ENCODE measurements at regions not wholly inside any gene's neighbourhood (a gene's known extent, or its start where the extent isn't known, plus 50 kb on each side); places are given as distances from the start of the nearest gene placed in this dataset.

DNA sequence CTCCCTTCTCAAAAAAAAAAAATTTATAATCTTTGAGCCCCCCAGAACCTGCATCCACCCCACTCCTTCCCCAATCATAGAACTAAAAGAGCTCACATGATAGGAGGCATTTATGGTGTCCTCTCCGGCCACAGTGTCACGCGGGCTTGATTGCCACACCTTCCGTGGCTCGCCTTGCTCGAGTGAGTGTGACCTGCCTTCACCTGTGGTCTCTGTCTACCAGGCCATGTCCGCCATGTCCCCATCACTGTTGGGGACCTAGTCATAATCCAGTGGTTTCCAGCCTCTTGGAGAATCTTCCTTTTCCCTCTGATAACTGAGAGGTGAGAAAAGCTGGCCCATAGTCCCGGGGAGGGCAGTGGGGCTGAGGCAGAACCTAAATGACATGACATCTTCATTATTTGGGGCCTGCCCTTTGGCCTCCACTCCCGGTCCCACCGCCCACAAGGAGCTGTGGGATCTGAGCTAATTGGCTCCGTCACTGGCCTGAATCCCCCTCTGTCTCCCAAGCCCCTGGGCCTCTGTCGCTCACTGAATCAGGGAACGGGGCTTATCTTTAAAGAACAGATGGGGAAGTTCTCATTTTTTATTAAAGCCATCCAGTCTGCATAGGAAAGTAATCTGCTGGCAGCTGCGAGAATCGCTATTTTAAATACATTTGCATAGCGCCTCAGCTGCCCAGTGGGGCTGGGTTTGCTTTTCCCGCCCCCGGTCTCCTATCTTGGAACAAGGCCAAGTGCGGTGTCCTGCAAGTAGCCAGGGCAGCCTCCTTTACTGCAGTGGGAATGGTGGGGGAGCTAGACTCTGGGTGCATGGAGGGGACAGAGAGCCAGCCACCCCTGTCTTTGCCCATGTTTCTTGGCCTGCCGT, 197.6 kb upstream of the PMEPA1 start:
- no peak for DNase-seq (ENCODE audit: extremely low read depth in 1 of 2, low read depth in 1 of 2)

DNA sequence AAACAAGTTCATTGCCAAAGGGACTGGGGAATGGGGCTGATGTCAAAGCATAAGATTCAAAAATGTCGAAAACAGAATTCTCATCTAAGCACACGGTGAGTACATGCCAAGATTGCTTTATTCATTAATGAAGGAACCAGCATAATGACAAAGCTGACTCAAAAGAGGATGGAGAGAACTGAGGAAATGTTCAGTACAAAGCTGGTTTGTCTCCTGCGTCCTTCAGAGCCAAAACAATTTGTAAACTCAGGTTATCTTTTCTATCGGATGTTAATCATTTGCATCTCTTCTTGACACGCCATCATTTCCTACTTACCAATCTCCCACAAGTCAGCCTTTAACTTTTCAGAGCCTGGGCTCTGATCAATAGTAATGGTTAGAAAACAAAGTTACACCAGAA, 195.6 kb upstream of the PMEPA1 start:
- no peak for DNase-seq (ENCODE audit: extremely low read depth in 1 of 2, low read depth in 1 of 2)

DNA sequence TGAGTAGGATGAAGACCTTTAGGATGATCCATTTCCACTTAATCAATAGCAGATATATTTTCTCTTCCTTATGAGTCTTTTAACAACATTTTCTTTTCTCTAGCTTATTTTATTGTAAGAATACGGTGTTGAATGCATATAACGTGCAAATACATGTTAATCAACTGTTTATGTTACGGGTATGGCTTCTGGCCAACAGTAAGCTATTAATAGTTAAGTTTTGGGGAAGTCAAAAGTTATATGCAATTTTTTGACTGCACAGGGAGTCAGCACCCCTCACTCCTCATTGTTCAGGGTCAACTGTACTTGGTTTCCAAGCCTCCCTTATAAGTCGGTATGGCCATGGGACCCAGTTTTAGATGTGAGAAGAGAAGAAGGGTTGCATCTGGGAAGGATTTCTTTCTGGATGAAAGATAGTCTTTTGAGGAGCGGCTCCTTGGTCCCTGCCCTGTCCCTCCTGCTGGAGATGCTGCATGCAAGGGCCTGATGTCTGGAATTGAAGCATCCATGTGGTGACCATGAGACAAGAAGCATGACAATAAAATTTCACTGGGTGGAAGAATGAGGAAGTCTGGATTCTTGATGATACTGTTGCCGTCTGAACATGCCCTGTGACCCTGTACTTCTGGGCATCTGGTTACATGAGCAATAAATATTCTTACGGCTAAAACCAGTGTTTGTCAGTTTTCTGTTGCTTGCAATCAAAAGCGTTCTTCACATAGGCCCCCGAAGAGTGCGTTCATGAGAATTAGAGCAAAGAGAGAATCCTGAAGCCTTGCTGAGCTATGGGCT, 194.7 kb upstream of the PMEPA1 start:
- DNase-seq (ENCODE audit: extremely low read depth in 1 of 2, low read depth in 1 of 2) = no peak

DNA sequence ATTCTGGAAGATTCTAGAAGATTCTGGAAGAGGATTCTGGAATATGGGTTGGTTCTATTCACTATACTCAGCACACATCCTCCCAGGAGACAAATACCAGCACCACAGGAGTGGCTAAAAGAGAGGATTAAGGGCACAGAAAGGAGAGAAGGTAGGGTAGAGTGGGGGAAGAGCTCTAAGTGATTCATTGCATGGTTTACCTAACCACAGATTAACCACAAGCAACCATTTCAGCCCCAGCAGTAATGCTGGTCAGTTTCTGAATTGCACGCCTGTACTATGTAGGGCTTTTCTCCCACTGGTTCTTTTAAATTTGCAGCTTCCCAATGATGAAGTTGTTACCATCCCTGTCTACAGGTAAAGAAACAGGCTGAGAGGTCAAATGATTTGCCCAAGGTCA, 192.7 kb upstream of the PMEPA1 start:
- DNase-seq (ENCODE audit: extremely low read depth in 1 of 2, low read depth in 1 of 2) = no peak

DNA sequence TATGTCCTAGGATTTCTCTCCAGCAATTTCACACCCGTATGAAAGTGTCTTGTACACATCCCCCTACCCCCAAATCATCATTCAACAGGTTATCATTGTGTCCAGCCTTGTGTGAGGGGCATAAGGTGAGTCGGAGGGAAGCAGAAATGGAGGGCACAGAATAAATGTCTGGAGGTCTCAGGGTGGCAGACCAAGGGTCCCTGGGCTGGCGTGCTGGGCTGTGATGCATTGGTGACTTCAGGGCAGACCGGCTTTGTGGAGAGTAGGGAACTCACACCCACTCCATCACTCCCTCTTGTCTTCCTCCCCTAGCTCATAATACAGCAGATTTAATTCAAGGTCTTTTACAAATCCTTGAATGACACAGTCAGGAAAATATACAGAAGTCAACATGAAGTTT, 191.7 kb upstream of the PMEPA1 start:
- no peak for DNase-seq (ENCODE audit: extremely low read depth in 1 of 2, low read depth in 1 of 2)

DNA sequence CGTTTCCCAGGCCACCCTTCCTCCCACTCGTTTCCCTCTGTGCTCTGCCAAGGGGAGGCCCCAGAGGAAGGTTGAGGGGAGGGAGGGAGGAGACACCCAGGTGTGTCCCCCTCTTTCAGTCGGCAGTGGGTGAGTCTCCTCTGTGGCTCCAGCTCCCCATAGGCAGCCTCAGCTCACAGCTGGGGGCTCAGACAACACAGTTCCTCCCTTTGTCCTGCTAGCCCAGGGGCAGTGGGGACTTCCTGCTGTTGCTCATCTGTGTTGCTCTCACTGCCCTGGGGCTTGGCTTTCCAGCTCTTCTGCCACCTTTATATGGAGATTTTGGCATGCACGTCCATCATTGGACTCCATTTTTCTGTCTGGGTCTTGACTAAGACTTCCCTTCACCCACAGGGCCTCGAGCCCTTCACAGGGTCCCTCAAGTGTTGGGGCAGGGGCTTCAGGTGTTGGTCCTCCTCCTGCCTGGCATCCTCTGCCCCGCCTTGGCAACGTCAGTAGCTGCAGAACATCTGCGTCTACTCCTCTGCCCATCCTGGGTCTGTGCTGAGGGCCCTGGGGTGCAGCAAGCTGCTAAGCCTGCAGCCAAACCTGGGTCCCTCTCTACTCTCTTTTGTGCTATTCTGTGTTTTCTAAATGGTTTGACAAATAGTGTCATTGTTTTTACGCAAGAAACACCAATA, 190.6 kb upstream of the PMEPA1 start:
- no peak for DNase-seq (ENCODE audit: extremely low read depth in 1 of 2, low read depth in 1 of 2)

DNA sequence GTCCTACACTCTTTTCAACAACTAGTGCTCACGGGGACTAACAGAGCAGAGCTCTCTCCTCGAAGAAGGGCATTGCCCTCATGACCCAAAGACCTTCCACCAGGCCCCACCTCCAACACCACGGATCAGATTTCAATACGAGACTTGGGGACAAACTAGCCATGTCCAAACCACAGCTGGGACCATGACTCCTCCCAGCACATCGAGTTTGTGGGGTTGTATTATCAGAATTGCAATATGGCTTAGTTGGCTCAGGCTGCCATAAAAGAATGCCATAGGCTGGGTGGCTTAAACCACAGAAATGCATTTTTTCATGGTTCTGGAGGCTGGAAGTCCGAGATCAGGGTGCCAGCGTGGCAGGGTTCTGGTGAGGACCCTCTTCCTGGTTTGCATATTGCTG, 189.7 kb upstream of the PMEPA1 start:
- DNase-seq (ENCODE audit: extremely low read depth in 1 of 2, low read depth in 1 of 2) = no peak

DNA sequence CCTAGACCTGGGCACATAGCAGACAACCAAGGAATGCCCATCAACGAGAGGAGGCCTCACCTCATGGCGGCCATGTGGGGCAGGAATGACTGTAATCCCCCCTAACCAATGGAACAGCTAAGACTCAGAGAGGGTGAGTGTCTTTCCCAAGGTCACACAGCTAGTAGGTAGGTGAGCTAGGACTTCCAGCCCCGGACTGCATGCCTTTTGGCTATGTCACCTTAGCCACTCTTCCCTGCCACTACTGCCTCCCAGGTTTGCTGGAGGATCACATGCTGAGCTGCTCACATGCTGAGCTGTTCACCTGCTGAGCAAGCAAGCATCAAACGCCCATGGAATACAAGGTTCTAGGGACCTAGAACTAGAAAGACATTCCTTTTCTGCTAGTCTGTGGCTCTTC, 188.5 kb upstream of the PMEPA1 start:
- DNase-seq (ENCODE audit: extremely low read depth in 1 of 2, low read depth in 1 of 2) = no peak

DNA sequence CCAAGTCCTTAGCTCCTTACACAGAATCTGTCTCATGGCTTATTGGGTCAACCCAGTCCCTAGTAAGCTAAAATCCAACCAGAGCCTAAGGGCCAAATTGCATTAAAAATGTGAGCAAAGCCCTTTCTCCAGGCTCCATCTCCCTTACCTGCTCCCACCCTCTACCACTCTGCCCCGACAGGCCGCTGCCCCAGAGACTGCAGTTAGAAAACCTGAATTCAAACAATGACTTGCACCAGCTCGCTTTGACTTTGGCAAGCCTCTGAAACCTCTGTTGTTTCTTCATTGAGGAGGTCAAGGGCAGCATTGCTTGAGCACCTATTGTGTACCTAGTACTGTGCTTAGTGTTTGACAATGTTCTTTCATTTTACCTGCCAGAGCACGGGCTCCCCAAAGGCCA, 188.1 kb upstream of the PMEPA1 start:
- DNase-seq (ENCODE audit: extremely low read depth in 1 of 2, low read depth in 1 of 2) = no peak

DNA sequence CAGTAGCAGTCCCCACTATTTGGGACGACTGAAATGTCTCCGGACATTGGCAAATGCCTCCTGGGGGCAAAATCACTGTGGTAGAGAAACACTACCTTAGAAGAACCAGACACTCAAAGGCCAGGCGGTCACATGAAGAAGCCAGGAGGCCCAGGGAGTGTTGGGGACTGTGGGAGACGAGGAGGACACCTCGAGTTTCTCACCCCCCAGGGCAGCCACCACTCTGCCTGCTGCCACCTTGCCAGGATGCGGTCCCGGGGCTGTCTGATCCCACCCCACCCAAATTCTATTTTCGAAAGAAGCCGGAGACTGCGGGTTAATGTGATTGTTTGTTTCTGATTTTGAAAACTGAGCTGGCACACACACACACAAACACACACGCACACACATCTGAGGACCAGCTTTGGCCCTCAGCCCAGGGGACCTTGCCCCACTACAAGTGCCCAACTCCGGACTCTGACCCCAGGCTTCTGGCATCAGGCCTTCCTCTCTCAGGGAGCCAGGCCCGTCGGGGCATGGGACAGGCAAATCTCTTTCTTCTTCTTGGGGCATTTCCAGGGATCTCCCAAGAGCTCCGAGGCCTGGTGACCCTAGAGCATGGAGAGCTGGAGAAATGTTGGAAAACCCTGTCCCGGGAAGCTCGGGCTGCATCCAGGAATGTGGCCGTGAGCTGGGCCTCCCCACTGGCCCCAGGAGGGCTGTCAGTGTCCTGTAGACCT, 187.5 kb upstream of the PMEPA1 start:
- no peak for DNase-seq (ENCODE audit: extremely low read depth in 1 of 2, low read depth in 1 of 2)

DNA sequence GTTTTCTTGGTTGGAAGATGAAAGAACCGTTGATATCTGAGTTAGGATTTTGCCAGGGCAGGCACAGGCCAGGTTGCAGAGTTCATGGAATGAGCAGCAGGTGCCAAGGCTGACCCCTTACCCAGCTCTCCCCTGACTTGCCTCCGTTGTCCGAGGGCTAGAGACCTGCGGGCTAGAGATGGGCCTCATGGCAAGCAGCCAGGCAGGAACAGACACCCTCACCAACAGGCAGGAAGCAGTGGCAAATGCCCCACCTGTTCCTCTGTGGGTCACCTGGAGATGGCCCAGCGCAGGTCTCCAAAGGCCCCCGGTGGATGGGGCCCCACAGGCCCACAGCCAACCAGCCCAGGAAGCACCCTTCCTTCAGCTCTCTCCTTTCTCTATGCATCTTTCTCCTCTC, 186.7 kb upstream of the PMEPA1 start:
- no peak for DNase-seq (ENCODE audit: extremely low read depth in 1 of 2, low read depth in 1 of 2)

DNA sequence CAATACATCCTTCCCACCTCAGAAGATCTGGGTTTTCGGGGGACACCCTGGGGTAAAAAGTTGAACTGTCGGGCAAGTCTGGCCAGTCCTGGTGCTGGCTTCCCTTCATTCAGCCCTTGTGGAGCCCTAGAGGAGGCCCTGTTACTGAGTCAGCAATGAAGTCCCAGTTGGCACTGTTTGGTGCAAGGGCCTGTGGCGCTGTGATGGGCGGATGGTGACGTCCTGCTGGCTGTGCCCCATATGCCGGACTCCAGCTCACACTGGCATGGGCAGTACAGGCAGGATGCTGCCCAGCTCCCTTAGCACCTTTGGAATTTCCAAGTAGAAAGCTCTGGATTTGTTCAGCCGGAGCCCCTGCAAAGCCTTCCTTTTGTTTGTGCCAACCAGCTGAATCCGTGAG, 186.2 kb upstream of the PMEPA1 start:
- DNase-seq (ENCODE audit: extremely low read depth in 1 of 2, low read depth in 1 of 2) = no peak

DNA sequence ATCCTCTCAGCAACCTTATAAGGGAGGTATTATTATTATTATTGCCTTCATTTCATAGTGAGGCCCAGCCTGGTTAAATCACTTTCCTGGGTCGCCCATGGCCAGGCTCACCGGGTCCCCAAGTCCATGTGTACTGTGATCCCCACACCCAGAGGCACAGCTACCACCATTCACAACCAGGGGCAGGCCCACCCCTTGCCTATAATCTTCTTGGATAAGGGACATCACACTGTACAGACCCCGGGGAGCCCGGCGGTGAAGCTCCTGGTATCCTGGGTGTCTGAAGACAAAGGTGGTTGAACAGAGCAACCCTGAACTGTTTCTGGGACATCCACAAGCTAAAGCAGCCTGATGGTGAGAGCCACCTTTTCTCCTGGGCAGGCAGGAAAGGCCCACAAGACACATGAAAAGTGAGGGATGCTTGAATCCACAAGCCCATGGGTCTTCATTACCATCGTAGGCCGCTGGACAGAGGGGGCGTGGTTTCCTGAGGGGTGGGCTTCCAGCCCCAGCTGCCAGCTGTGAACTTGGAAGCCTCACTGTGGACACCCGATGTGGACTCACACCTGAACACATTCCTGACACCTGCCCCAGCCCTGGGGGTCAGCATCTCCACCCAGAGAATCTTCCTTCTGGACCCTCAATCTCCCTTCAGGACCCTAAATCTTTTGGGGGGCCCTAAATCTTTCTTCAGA, 185.5 kb upstream of the PMEPA1 start:
- DNase-seq (ENCODE audit: extremely low read depth in 1 of 2, low read depth in 1 of 2) = no peak

DNA sequence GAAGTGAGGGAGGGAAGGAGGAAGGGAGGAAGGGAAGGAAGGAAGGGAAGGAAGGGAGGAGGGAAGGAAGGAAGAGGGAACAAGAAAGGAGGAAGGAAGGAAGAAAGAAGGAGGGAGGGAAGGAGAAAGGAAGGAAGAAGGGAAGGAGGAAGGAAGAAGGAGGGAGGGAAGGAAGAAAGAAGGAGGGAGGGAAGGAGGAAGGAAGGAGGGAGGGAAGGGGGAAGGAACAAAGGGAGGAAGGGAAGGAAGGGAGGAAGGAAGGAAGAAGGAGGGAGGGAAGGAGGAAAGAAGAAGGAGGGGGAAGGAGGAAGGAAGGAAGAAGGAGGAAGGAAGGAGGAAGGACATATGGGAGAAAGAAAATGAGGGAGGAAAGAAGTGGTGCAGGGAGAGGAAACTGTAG, 184.7 kb upstream of the PMEPA1 start:
- DNase-seq (ENCODE audit: extremely low read depth in 1 of 2, low read depth in 1 of 2) = no peak

DNA sequence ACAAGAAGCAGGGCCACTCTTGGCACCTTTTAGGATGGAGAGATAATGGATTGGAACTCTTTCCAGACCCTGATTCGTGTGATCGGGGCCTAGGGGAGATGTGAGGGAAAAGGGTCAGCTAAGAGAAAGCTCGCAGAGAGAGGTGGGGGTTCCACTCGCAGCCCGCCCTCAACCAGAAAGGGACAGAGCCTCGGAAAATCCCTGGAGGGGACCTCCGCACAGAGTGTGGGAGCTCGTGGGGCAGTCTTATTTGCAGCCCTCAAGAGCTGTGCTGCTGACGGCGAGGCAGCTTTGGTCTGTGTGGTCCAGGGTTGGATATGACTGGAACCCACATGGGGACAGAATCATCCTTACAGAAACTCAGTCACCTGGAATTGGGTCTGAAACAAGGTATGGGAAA, 184.3 kb upstream of the PMEPA1 start:
- DNase-seq (ENCODE audit: extremely low read depth in 1 of 2, low read depth in 1 of 2) = no peak

DNA sequence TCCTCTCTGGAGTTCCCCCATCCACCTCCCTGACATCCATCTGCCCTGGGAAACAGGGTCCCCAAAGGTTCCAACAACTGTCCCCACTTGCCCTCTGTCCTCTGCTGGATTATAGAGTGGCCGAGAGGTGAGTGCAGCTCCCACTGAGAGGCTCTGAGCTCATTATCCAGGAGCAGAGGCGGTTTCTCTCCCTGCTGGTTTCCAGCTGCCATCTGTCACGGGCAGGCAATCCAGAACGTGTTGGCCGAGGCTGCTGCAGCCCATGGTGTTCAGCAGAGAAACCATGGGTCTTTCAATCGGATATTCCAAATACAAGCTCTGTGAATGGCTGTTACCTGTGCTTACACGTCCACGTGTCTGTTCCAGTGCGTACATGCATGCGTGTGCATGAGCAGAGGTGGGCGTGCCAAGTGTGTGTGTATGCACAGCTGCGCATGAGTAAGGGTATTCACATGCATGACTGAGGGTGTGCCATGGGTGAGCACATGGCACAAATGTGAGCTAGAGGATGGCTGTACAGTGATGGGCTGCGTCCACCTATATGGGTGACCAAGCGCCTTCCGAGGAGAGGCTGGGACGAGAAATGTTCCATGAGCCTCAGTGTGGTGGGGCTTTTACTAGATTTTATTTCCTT, 183.7 kb upstream of the PMEPA1 start:
- no peak for DNase-seq (ENCODE audit: extremely low read depth in 1 of 2, low read depth in 1 of 2)

DNA sequence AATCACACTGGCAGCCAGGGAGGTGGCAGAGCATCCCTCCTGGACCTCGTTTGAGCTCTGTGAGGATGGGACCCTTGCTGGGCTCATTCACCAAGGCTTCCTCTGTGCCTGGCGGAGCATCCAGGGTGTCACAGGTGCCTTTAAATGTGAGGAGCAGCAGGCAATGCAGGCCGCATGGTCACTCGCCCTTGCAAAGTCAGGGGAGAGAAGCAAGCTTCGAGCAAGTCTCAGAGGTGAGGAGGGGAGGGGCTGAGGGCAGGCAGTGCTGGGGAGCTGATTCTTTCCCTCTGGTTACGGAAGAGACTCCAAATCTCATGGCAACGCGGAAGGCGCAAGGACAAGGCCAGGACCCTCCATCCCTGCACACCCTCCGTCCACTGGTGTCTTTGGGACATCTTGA, 182.7 kb upstream of the PMEPA1 start:
- no peak for DNase-seq (ENCODE audit: extremely low read depth in 1 of 2, low read depth in 1 of 2)

DNA sequence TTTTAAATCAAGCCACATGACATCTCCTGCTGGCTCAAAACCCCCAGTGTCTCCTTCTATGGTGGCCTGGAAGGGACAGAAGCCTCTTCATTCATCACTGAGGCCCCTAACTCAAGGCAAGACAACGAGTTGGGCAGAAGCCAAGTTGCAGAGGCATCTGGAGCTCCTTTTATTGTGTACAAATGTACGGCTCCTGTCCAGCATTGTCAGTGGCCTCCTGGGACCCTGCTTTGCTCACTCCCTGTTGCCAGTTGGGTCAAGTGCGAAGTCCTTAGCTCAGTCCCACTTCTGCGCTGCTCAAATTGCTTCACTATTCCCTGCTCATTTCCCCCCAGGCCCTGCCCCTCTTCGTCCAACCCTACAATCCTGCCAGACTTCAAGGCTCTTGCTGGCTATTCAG, 181.2 kb upstream of the PMEPA1 start:
- no peak for DNase-seq (ENCODE audit: extremely low read depth in 1 of 2, low read depth in 1 of 2)

DNA sequence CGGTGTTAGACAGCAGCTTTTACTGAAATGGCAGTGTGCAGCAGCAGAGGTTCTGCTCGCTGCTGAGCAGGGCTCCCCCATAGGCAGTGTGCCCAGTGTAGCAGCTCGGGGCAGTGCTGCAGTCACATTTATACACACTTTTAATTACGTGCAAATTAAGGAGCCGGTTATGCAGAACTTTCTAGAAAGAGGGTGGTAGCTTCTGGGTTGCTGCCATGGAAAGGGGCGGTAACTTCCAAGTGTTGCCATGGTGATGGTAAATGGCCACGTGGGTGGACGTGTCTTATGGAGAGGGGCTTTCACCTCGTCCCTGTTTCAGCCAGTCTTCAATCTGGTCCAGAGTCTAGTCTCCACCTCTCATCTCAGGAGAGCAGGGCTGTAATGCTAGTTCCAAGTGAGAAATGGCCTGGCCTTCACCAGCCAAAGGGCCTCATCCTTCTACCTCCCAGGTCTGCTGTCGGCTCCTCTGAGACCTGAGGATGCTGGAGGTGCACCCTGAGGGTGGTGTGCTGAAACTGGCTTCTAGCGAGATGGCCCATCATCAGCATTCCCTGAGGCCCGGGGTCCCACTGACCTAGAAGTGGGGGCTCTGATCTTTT, 180.5 kb upstream of the PMEPA1 start:
- no peak for DNase-seq (ENCODE audit: extremely low read depth in 1 of 2, low read depth in 1 of 2)

DNA sequence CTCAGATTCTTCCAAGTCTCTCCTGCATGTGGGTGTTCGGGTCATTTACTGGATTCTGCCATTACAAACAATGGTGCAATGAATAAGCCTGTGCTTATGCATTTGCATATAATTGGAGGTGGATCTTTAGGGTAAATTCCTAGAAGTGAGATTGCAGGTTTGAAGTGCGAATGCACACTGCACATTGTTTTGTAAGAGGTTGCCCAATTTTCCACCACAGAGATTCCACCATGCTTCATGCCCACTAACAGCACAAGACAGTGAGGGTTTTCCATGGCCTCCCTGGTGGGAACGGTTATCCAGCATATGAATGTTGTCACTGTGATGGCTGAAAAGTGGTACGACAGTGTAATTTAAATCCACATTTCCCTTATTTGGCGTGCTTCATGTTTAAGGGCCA, 178.8 kb upstream of the PMEPA1 start:
- DNase-seq (ENCODE audit: extremely low read depth in 1 of 2, low read depth in 1 of 2) = no peak

Measured in stimulated activated CD8-positive, alpha-beta memory T cell treated with anti-CD3 and anti-CD28 coated beads, Interleukin-7, amount 100 ng/mL, for 48 hours (primary cell).